GM12873 (cell line): ENCODE measurements at regions not wholly inside any gene's neighbourhood (a gene's known extent, or its start where the extent isn't known, plus 50 kb on each side); places are given as distances from the start of the nearest gene placed in this dataset.

Experiments used
- CTCF ChIP-seq: IDR thresholded peaks from 2 replicates; pipeline ENCODE4 v1.5.1; 2012; ENCODE audit warnings: low read depth, mild to moderate bottlenecking, moderate library complexity, low read length, control low read depth; ENCODE audit not compliant: insufficient read depth; ENCODE audit errors: missing control alignments

GRCh38 chr2:235324324-235324723, 169.5 kb upstream of the AGAP1 start:
- TF ChIP-seq CTCF, result no peak

DNA sequence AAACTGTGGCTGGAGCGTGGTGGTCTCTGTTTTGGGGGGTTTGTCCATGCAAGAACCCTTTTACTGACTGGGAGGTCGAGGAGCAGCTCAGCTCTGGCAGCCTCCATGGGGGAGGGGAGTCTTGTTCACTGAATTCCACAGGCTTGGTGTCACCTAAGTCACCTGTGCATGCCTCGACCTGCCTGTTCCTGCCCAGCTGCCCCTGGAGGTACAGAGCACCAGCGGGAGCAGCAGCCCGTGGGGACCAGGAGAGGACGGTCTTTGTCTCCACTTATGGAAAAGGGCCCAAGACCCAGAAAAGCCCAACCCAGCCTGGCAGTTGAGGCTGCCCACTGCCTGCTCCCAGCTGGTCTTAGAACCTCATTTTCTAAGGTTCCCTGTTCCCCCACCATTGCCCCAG, 168.7 kb upstream of the AGAP1 start:
- TF ChIP-seq CTCF, result no peak

GRCh38 chr2:235328991-235329390, 164.9 kb upstream of the AGAP1 start:
- no peak for TF ChIP-seq CTCF

DNA sequence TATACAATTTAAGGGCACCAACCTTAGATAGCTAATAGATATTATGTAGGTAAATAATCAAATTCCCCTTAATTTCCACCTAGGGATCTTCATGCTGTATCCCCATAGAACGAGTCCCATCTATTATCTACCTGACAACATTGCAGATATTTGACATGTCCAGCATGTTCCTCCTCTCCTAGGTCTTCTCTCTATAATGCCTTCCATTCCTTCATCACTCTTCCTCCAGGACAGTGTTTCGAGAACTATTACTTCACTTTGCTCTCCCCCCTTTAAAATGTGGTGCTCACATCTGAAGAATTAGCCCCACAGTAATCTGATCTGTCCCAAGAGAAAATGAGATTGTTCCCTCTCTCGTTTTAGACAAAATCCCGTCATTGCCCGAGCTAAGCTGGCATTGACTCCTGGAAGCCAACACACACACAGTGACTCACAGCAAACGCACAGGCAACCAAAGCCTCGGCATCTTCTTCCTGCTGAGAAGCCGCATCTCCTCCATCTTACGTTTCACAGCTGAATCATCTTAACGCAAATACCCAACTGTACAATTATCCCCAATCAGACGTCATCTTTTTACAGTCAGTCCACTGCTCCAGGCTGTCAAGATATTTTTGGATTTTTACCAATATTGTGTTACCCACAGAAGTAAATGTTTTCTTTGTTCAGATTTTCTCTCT, 162.9 kb upstream of the AGAP1 start:
- no peak for TF ChIP-seq CTCF

- TF ChIP-seq CTCF, result no peak
Observed at GRCh38 chr2:235332240-235332890, 161.5 kb upstream of the AGAP1 start.

DNA sequence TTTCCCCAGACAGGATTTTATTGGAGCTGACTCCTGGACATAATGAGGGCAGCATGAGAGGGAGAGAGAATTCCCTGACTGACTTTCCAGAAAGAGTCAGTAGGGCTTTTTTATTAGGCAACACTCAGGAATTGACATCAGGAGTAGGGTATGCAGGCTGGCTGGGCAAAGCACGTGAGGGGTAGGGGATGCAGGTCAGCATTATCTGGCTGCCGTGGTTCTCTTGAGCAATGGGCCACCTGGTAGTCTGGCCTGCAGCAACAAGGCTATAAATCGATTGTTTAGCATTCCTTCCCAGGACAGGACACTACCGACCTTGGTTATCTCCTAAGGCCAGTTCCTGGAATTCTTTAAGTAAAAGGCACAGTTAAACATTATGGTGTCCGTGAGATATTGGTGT, 160.8 kb upstream of the AGAP1 start:
- no peak for TF ChIP-seq CTCF

- no peak for TF ChIP-seq CTCF
Observed at GRCh38 chr2:235334179-235334578, 159.7 kb upstream of the AGAP1 start.
